GM23248 (cell line): ENCODE measurements at regions not wholly inside any gene's neighbourhood (a gene's known extent, or its start where the extent isn't known, plus 50 kb on each side); places are given as distances from the start of the nearest gene placed in this dataset.
"Not testable (repeated sequence)": the region's sequence is repeated elsewhere in the genome, so short reads cannot be mapped to it uniquely, and the experiment has no call there.

Experiments
- EZH2 ChIP-seq: fragments of 200-600 bp; sonication (generic); IDR thresholded peaks from 2 replicates; pipeline ENCODE4 v1.6.1; 2018; ENCODE audit warnings: antibody characterized with exemption, mild to moderate bottlenecking; ENCODE audit not compliant: insufficient read depth, poor library complexity, severe bottlenecking
- EZH2phosphoT487 ChIP-seq: fragments of 200-600 bp; sonication (generic); IDR thresholded peaks from 2 replicates; pipeline ENCODE4 v1.6.1; 2018; ENCODE audit warnings: antibody characterized with exemption, moderate library complexity, mild to moderate bottlenecking, low read depth; ENCODE audit not compliant: insufficient read depth

DNA sequence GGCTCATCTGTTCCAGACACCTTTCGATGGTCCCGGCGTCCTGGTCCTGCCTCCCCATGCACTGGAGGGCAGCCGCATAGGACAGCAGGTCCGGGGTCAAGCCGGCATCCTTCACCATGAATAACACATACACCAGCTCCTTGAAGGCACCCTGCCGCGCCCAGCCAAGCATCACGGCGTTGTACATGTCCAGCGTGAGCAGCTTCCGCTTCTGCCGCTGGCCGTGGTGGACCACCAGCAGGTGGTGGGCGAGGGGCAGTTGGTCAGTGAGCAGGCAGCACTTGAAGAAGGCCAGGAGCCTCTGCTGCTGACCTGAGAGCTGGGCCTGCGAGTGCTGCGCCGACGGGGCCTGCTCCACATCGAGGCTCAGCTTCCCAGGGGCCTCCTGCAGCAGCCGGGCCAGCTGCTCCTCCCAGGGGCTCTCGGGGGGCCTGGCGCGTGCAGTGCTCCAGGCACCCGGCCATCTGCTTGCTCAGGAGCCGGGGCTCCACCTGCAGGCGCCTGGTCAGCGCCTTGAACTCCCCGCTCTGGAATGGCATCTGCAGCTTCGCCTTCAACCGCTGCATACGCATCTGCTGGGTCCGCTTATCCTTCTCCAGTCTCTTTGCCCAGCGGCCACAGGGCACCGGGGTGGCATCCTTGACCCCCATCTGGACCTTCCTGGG is 74.7 kb upstream of the MED13 start:
- TF ChIP-seq EZH2phosphoT487, EZH2: not testable (repeated sequence)
